NCI-H1105 (cell line): ENCODE measurements at regions not wholly inside any gene's neighbourhood (a gene's known extent, or its start where the extent isn't known, plus 50 kb on each side); places are given as distances from the start of the nearest gene placed in this dataset.

Experiments
- DNase-seq: peaks from one replicate; lab custom pipeline; 2025; lab: John Stamatoyannopoulos, UW

- no peak for DNase-seq
Measured at GRCh38 chr3:59542276-59542675, 492.5 kb upstream of the CFAP20DC start.

GRCh38 chr3:59540696-59541095, 490.9 kb upstream of the CFAP20DC start:
- no peak for DNase-seq

GRCh38 chr3:59540241-59540640, 490.4 kb upstream of the CFAP20DC start:
- no peak for DNase-seq

GRCh38 chr3:59538753-59539432, 489.1 kb upstream of the CFAP20DC start:
- DNase-seq: no peak

- DNase-seq: no peak
Measured at GRCh38 chr3:59535791-59536221, 486.0 kb upstream of the CFAP20DC start.

GRCh38 chr3:59531994-59532393, 482.2 kb upstream of the CFAP20DC start:
- DNase-seq: no peak

GRCh38 chr3:59531066-59531745, 481.4 kb upstream of the CFAP20DC start:
- DNase-seq: no peak

- no peak for DNase-seq
Measured at GRCh38 chr3:59528251-59528650, 478.4 kb upstream of the CFAP20DC start.

GRCh38 chr3:59527493-59527892, 477.7 kb upstream of the CFAP20DC start:
- DNase-seq: no peak

GRCh38 chr3:59526999-59527398, 477.2 kb upstream of the CFAP20DC start:
- no peak for DNase-seq

- DNase-seq: no peak
Measured at GRCh38 chr3:59522550-59522949, 472.7 kb upstream of the CFAP20DC start.

- DNase-seq: no peak
Measured at GRCh38 chr3:59519094-59519493, 469.3 kb upstream of the CFAP20DC start.

- no peak for DNase-seq
Measured at GRCh38 chr3:59518283-59519055, 468.6 kb upstream of the CFAP20DC start.

- no peak for DNase-seq
Measured at GRCh38 chr3:59517388-59517787, 467.6 kb upstream of the CFAP20DC start.

GRCh38 chr3:59515966-59516365, 466.1 kb upstream of the CFAP20DC start:
- no peak for DNase-seq

GRCh38 chr3:59514865-59515482, 465.1 kb upstream of the CFAP20DC start:
- no peak for DNase-seq

GRCh38 chr3:59513570-59513969, 463.7 kb upstream of the CFAP20DC start:
- DNase-seq: no peak

- no peak for DNase-seq
Measured at GRCh38 chr3:59512066-59512465, 462.2 kb upstream of the CFAP20DC start.

- no peak for DNase-seq
Measured at GRCh38 chr3:59510576-59510975, 460.8 kb upstream of the CFAP20DC start.

- no peak for DNase-seq
Measured at GRCh38 chr3:59508273-59508672, 458.4 kb upstream of the CFAP20DC start.

- DNase-seq: no peak
Measured at GRCh38 chr3:59506191-59506590, 456.4 kb upstream of the CFAP20DC start.

GRCh38 chr3:59503441-59503840, 453.6 kb upstream of the CFAP20DC start:
- DNase-seq: no peak

- no peak for DNase-seq
Measured at GRCh38 chr3:59502806-59503205, 453.0 kb upstream of the CFAP20DC start.
